Spleen (tissue), 7 donors: ENCODE measurements at regions not wholly inside any gene's neighbourhood (a gene's known extent, or its start where the extent isn't known, plus 50 kb on each side); places are given as distances from the start of the nearest gene placed in this dataset.

Experiments
- POLR2A ChIP-seq, 3 donors: fragments of 450-650 bp; IDR thresholded peaks; one replicate each; pipeline ENCODE4 v1.5.1; 2017; ENCODE audit warnings: antibody characterized with exemption in 3 of 3, mild to moderate bottlenecking in 1 of 3
- TF ChIP-seq, protein P1 (sequence below), 11 experiments: fragments of 200-600 bp in 7 of 11; fragments of 450-650 bp in 4 of 11; sonication (generic) in 4 of 11; IDR thresholded peaks in 8 of 11; conservative IDR thresholded peaks in 3 of 11; 1 replicate in 7 of 11; 2 replicates in 4 of 11; pipeline versions ENCODE4 v1.4.0 to v1.8.0; 2016 to 2021; ENCODE audit warnings: antibody characterized with exemption in 11 of 11, inconsistent platforms in 4 of 11, mild to moderate bottlenecking in 1 of 11
- donor health status: DM: no; HTN: no; CAD: no; lungs with moderate emphysema.
- donor health status: DM: no; HTN: no; CAD: no.
- donor health status: DM: no; HTN: no; CAD: no.

- TF ChIP-seq, protein P1, sequence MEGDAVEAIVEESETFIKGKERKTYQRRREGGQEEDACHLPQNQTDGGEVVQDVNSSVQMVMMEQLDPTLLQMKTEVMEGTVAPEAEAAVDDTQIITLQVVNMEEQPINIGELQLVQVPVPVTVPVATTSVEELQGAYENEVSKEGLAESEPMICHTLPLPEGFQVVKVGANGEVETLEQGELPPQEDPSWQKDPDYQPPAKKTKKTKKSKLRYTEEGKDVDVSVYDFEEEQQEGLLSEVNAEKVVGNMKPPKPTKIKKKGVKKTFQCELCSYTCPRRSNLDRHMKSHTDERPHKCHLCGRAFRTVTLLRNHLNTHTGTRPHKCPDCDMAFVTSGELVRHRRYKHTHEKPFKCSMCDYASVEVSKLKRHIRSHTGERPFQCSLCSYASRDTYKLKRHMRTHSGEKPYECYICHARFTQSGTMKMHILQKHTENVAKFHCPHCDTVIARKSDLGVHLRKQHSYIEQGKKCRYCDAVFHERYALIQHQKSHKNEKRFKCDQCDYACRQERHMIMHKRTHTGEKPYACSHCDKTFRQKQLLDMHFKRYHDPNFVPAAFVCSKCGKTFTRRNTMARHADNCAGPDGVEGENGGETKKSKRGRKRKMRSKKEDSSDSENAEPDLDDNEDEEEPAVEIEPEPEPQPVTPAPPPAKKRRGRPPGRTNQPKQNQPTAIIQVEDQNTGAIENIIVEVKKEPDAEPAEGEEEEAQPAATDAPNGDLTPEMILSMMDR (IDR thresholded peaks at IDR 0.05 in 8 of 11, conservative IDR thresholded peaks at IDR 0.05 in 3 of 11) = no peak
- TF ChIP-seq POLR2A (IDR thresholded peaks at IDR 0.05) = no peak
These were observed 257.0 kb upstream of the PRR16 start for GRCh38 chr5:120207129-120207528.
